HCT116 (cell line): ENCODE measurements at regions not wholly inside any gene's neighbourhood (a gene's known extent, or its start where the extent isn't known, plus 50 kb on each side); places are given as distances from the start of the nearest gene placed in this dataset.

Source experiments
- ATAC-seq: fragments of 200-7000 bp; cut with Tn5 transposase; 2 replicates; pipeline ENCODE4 v1.9.1; 2020; ENCODE audit warnings: mild to moderate bottlenecking, moderate library complexity
- BruUV-seq: library from RNA; stranded (reverse); fragments of 400-500 nt; replicated peaks from 2 replicates; lab custom pipeline; 2021; lab: Mats Ljungman, UMichigan
- CTCF ChIA-PET: fragments of 300-600 bp; sonication (Branson Sonifier 250); formaldehyde crosslinking; loops from one replicate; lab custom pipeline; 2021; ENCODE audit warnings: antibody characterized with exemption; lab: Charles Lee
- POLR2A ChIA-PET: fragments of 300-600, 350-600 bp; sonication (Branson Sonifier 250); formaldehyde crosslinking; loops from one replicate; lab custom pipeline; 2021; ENCODE audit warnings: antibody characterized with exemption; lab: Charles Lee
- RAD21 ChIA-PET, 2 experiments: fragments of 300-600 bp; sonication (Branson Sonifier 250); formaldehyde crosslinking; loops; one replicate each; lab custom pipeline; 2023; ENCODE audit warnings: low total read pairs in 2 of 2; ENCODE audit not compliant: uncharacterized antibody in 2 of 2, unreplicated experiment in 2 of 2, low non-redundant PET in 1 of 2; lab: Charles Lee
- DNase-seq: peaks from one replicate; pipeline ENCODE4 v3.0.0-alpha.2; 2010; ENCODE audit warnings: low read depth, low spot score
- H2AFZ ChIP-seq: fragments of 200-600 bp; shearing (Covaris generic), sonication (generic); 2 replicates; pipeline ENCODE4 v1.6.1; 2017; ENCODE audit warnings: low read depth, mixed run types, mixed read lengths, antibody characterized with exemption, low read length; ENCODE audit not compliant: poor library complexity, severe bottlenecking
- H3K27ac ChIP-seq: 2 replicates; pipeline ENCODE4 v1.5.1; 2012; ENCODE audit warnings: low read depth, low read length
- H3K27me3 ChIP-seq: fragments of 200-600 bp; sonication (generic); 2 replicates; pipeline ENCODE4 v1.6.1; 2016; ENCODE audit warnings: mixed run types, low read length, mixed read lengths; ENCODE audit not compliant: insufficient read depth
- H3K36me3 ChIP-seq, 2 experiments: fragments of 200-500 bp in 1 of 2; fragments of 200-600 bp in 1 of 2; sonication (Bioruptor generic) in 1 of 2; sonication (generic) in 1 of 2; 2 replicates each; pipeline versions ENCODE4 v1.5.1 to v1.6.1; 2014 to 2016; ENCODE audit warnings: low read length in 2 of 2, inconsistent platforms in 1 of 2, mixed read lengths in 1 of 2, mixed run types in 1 of 2; ENCODE audit not compliant: insufficient read depth in 2 of 2, control insufficient read depth in 1 of 2
- H3K4me1 ChIP-seq, 2 experiments: fragments of 200-600 bp in 1 of 2; sonication (generic) in 1 of 2; 2 replicates each; pipeline versions ENCODE4 v1.5.1 to v1.6.1; 2012 to 2017; ENCODE audit warnings: low read length in 2 of 2, inconsistent platforms in 1 of 2, mild to moderate bottlenecking in 1 of 2, mixed read lengths in 1 of 2, mixed run types in 1 of 2, moderate library complexity in 1 of 2; ENCODE audit not compliant: insufficient read depth in 2 of 2, control insufficient read depth in 1 of 2
- H3K4me2 ChIP-seq: fragments of 200-600 bp; sonication (generic); 2 replicates; pipeline ENCODE4 v1.6.1; 2017; ENCODE audit warnings: mixed run types, low read length, mixed read lengths
- H3K4me3 ChIP-seq, 2 experiments: fragments of 200-600 bp in 1 of 2; sonication (generic) in 1 of 2; replicated peaks in 1 of 2; 2 replicates each; pipeline ENCODE4 v1.5.1; 2011 to 2016; ENCODE audit warnings: low read length in 2 of 2, control low read depth in 1 of 2, low read depth in 1 of 2, mild to moderate bottlenecking in 1 of 2, mixed read lengths in 1 of 2, mixed run types in 1 of 2
- H3K79me2 ChIP-seq: fragments of 200-600 bp; sonication (generic); 2 replicates; pipeline ENCODE4 v1.6.1; 2017; ENCODE audit warnings: mild to moderate bottlenecking, mixed run types, low read length, moderate library complexity, mixed read lengths; ENCODE audit not compliant: insufficient read depth
- H3K9ac ChIP-seq: fragments of 200-600 bp; sonication (generic); 2 replicates; pipeline ENCODE4 v1.6.1; 2016; ENCODE audit warnings: low read length, mixed read lengths
- H3K9me2 ChIP-seq: fragments of 200-600 bp; sonication (generic), shearing (Covaris generic); 2 replicates; pipeline ENCODE4 v1.6.1; 2017; ENCODE audit warnings: mixed run types, mild to moderate bottlenecking, moderate library complexity; ENCODE audit not compliant: insufficient read depth
- H3K9me3 ChIP-seq, 2 experiments: fragments of 200-500 bp in 1 of 2; fragments of 200-600 bp in 1 of 2; sonication (Bioruptor generic) in 1 of 2; sonication (generic) in 1 of 2; 2 replicates each; pipeline ENCODE4 v1.6.1; 2014 to 2017; ENCODE audit warnings: low read length in 2 of 2, mixed read lengths in 2 of 2, inconsistent platforms in 1 of 2, low read depth in 1 of 2, mild to moderate bottlenecking in 1 of 2, mixed run types in 1 of 2, moderate library complexity in 1 of 2; ENCODE audit not compliant: control insufficient read depth in 1 of 2, insufficient read depth in 1 of 2
- H4K20me1 ChIP-seq: fragments of 200-600 bp; sonication (generic), shearing (Covaris generic); 2 replicates; pipeline ENCODE4 v1.6.1; 2017; ENCODE audit warnings: mixed run types, mild to moderate bottlenecking, moderate library complexity; ENCODE audit not compliant: insufficient read depth
- ATF3 ChIP-seq: IDR thresholded peaks from 2 replicates; pipeline ENCODE4 v1.6.1; 2012
- CBX3 ChIP-seq: IDR thresholded peaks from 2 replicates; pipeline ENCODE4 v1.6.1; 2012; ENCODE audit warnings: low read depth
- CEBPB ChIP-seq: IDR thresholded peaks from 2 replicates; pipeline ENCODE4 v1.6.1; 2012; ENCODE audit warnings: low read depth
- CTCF ChIP-seq, 3 experiments: fragments of 200-600 bp in 1 of 3; sonication (generic) in 1 of 3; IDR thresholded peaks in 2 of 3; conservative IDR thresholded peaks in 1 of 3; 2 replicates each; pipeline ENCODE4 v1.5.1; 2012 to 2017; ENCODE audit warnings: low read depth in 2 of 3, low read length in 2 of 3, antibody characterized with exemption in 1 of 3, borderline replicate concordance in 1 of 3, control low read depth in 1 of 3, mild to moderate bottlenecking in 1 of 3, mixed read lengths in 1 of 3, mixed run types in 1 of 3, moderate library complexity in 1 of 3; ENCODE audit not compliant: insufficient read depth in 1 of 3
- ELF1 ChIP-seq: IDR thresholded peaks from 2 replicates; pipeline ENCODE4 v1.6.1; 2012; ENCODE audit warnings: low read depth, borderline replicate concordance
- EZH2phosphoT487 ChIP-seq: fragments of 200-600 bp; IDR thresholded peaks from 2 replicates; pipeline ENCODE4 v1.6.1; 2018; ENCODE audit warnings: antibody characterized with exemption, borderline replicate concordance
- FOSL1 ChIP-seq: IDR thresholded peaks from 2 replicates; pipeline ENCODE4 v1.6.1; 2012; ENCODE audit warnings: low read depth
- JUND ChIP-seq: IDR thresholded peaks from 2 replicates; pipeline ENCODE4 v1.6.1; 2012
- POLR2A ChIP-seq: IDR thresholded peaks from 2 replicates; pipeline ENCODE4 v1.7.0; 2011; ENCODE audit warnings: borderline replicate concordance; ENCODE audit not compliant: insufficient read depth, insufficient read length; ENCODE audit errors: extremely low read depth
- POLR2AphosphoS5 ChIP-seq: IDR thresholded peaks from 2 replicates; pipeline ENCODE4 v1.6.1; 2011; ENCODE audit warnings: mild to moderate bottlenecking, low read depth, low read length, moderate library complexity
- REST ChIP-seq: IDR thresholded peaks from 2 replicates; pipeline ENCODE4 v1.6.1; 2012; ENCODE audit warnings: low read depth
- SIN3A ChIP-seq: IDR thresholded peaks from 2 replicates; pipeline ENCODE4 v1.6.1; 2012; ENCODE audit warnings: low read depth
- SP1 ChIP-seq: IDR thresholded peaks from 2 replicates; pipeline ENCODE4 v1.6.1; 2012; ENCODE audit warnings: low read depth
- ZBTB33 ChIP-seq: IDR thresholded peaks from 2 replicates; pipeline ENCODE4 v1.6.1; 2011; ENCODE audit warnings: mild to moderate bottlenecking, low read length, moderate library complexity; ENCODE audit not compliant: insufficient replicate concordance; ENCODE audit errors: extremely low read depth
- intact Hi-C: fragments of 100-400 bp; cut with micrococcal nuclease; formaldehyde crosslinking; loops from 2 replicates; pipeline ENCODE4 v1.10.0; 2022

GRCh38 chr1:39139723-39140360, 64.7 kb upstream of the MACF1 start (continued):
- no peak for TF ChIP-seq CTCF (IDR thresholded peaks at IDR 0.05 in 2 of 3, conservative IDR thresholded peaks at IDR 0.05 in 1 of 3; ENCODE audit: borderline replicate concordance in 1 of 3, insufficient read depth in 1 of 3, low read depth in 2 of 3, low read length in 2 of 3)
- no peak for TF ChIP-seq SP1
- no peak for TF ChIP-seq EZH2phosphoT487
- TF ChIP-seq JUND = no peak

GRCh38 chr1:39141925-39142324, 62.6 kb upstream of the MACF1 start:
- Histone ChIP-seq H3K4me2 (peak overlapping the region; percentile 32; the same call in 1 of the 2 replicates), H3K9me2 (no peaks in the 10 kb centered on the region), H3K27me3 (no peaks in the 10 kb centered on the region), H3K9ac (no peak overlapping the region), H3K36me3 (no peaks in the 10 kb centered on the region), H3K79me2 (peaks cover 7% of the 10 kb centered on the region; the same call in 1 of the 2 replicates), H3K9me3 (no peaks in the 10 kb centered on the region), H3K4me3 (no peak overlapping the region), H3K27ac (no peak overlapping the region), H2AFZ (no peak overlapping the region), H4K20me1 (no peaks in the 10 kb centered on the region), H3K4me1 (peaks cover 18 to 19% of the 10 kb centered on the region in 2 experiments)
- intact Hi-C loops = no loop called here
- POLR2A ChIA-PET = interaction anchor here (1.2 to 1.3 kb wide), 2 partner anchors 10 to 49 kb away, joined by 6 to 7 read pairs; no protein-coding TSS in a partner anchor
- DNase-seq = no peak
- RAD21 ChIA-PET = no interaction called here
- no peak for ATAC-seq
- CTCF ChIA-PET = interaction anchor here (1.4 to 1.9 kb wide), 3 partner anchors 10 to 116 kb away, joined by 3 to 7 read pairs (median 4); no protein-coding TSS in a partner anchor
- BruUV-seq = no TSS peak
- TF ChIP-seq POLR2AphosphoS5 (no peak), SIN3A (no peak), ELF1 (no peak), CBX3 (no peak), POLR2A (no peak), FOSL1 (no peak), CEBPB (no peak), REST (no peak), ZBTB33 (no peak), CTCF (IDR thresholded peaks at IDR 0.05 in 2 of 3, conservative IDR thresholded peaks at IDR 0.05 in 1 of 3; ENCODE audit: borderline replicate concordance in 1 of 3, insufficient read depth in 1 of 3, low read depth in 2 of 3, low read length in 2 of 3) (no peak), ATF3 (no peak)
